Umbilical cord (tissue), 1 donor: ENCODE measurements at regions not wholly inside any gene's neighbourhood (a gene's known extent, or its start where the extent isn't known, plus 50 kb on each side); places are given as distances from the start of the nearest gene placed in this dataset.
"Not testable (repeated sequence)": the region's sequence is repeated elsewhere in the genome, so short reads cannot be mapped to it uniquely, and the experiment has no call there.

Experiments used
- DNase-seq: peaks from one replicate; pipeline ENCODE4 v3.0.0-alpha.2; 2015; ENCODE audit warnings: low spot score

DNA sequence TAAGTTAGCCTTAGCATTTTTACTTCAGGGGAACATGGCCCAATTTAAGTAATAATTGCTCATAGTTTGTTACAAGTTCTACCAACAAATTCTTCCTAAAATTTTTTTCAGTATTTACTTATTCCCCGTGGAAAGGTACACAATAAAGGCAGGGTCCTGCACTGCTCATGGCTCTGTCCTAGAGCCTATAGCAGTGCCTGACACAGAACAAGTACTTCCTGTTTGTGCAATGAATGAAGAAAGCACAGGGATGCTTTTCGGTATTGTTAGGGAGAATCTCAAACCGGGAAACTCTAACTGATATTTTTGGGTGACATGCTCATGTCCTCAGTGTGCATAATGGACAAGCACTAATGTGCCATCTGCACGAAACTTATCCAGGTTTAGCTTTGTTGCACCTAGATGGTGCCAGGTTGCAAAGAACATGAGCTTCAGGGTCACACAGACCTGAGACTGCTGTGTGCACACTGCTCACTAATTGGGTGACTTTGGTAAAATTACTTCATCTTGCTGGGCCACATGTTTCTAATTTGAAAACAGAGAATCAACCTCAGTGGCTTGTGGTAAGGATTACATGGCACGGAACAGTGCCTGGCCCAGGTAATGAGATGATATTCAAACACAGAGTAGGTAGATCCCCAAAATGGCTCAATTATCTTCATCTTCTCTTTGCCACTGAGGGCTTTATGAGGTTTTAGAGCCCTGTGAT is 175.8 kb upstream of the NPY2R start:
- no peak for DNase-seq

DNA sequence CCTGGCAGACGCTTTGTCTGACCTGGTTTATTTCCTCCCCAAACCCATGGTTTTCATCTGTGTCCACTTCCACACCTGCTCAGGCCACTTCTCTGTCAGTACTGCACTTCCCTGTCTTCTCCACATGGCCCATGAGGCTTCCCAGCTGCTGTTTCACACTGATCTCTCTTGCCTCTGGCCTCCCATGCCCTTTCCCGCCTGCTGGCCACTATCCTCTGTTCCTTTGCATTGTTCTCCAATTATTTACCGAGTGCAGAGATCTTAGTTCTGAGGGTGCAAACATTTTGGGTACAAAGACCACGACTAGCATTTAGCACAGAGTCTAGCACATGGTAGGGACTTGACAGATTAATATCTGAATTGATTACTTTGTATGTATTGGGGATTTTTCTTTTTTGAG is 174.8 kb upstream of the NPY2R start:
- no peak for DNase-seq

DNA sequence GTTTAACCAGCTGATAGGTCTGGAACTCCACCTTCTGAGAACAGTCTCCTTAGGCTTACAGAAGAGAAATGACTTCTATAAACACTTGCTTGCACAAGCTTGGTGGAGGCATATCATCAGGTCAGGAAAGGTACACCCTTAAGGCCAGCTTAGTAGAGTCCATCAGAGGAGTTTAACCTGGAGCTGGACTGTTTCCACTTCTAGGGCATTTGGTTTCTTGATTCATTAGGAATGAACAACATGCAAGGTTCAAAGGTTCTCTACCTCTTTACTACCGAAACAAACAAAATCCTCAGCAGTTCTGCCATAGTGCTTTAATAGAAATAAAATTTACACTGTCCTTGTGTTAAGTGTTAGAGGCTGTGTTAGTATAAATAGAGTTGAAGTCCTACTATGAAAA is 171.4 kb upstream of the NPY2R start:
- DNase-seq: no peak

DNA sequence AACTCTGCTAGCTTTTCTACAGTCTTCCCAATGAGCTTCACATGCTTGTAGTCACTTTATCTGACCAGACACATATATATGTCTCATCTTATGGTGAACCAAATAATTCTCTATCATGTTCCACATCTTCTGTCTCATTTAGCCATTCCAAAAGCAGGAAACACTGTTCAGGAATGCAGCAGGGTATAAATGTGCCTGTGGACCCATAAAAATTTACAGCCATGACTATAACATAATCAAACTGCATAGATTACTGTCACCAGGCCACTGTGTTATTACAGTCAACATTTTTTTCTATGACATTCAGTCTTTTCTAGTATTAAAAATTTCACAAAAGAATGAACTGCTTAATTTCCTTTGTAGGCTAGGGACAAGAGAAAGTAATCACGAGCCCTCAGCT is 170.0 kb upstream of the NPY2R start:
- no peak for DNase-seq

DNA sequence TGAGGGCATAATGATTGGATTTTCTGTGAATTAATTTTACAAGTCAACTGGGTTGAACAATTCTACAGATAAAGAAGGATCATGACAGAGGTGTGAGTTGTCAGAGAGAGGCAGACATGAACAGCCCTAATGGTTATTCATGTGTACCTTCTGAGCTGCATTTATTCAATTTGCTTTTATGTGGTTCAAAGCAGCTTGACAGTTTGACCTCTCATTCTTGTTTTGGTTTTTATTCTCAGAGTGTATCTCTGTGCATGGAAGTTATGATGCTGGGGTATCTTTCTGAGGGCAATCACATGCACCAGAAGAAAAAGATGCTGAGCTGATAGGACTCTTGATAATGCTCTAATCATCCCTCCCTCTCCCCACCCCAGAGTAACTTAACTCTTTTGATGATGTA is 169.3 kb upstream of the NPY2R start:
- no peak for DNase-seq

DNA sequence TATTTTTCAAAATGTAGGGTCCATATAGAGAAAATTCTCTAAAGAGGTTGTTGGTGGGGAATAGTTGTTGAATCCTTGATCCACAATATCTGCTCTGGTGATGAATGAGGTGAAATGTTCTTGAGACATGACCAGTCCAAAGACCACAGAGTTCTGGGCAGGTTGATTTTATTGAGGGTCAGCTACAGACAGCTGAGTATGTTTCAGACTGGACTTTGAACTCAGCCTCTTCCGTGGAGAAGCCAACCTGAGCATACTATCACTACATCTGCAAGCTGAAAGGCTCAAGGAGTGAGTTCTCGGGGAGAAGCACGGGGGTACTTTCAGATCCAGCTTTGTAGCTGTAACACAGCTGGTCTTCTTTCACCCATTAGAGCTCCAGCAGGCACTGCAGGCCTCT is 168.4 kb upstream of the NPY2R start:
- DNase-seq: no peak

DNA sequence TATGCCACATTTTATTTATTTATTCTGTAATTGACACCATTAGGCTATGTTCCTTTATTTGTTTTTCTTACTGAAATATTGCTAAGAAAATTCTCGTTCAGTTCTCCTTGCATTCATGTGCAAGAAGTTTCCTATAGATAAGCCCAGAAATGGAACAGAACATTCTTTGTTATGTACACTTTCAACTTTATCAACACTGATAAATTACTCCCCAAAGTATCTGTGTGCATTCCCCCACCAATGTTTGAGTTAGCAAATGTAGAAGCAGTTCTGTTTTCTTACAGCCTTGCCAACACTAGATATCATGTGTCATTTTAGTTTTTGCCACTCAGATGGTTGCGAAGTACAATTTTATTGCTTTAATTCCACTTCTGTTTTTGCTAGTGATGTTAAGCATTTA is 166.4 kb upstream of the NPY2R start:
- DNase-seq: no peak

DNA sequence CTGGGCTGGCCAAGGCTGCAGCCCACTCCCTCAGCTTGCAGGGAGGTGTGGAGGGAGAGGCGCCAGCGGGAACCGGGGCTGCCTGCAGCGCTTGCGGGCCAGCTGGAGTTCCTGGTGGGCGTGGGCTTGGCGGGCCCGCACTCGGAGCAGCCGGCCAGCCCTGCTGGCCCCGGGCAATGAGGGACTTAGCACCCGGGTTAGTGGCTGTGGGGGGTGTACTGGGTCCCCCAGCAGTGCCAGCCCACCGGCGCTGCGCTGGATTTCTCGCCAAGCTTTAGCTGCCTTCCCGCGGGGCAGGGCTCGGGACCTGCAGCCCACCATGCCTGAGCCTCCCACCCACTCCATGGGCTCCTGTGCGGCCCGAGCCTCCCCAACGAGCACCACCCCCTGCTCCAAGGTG is 164.2 kb upstream of the NPY2R start:
- DNase-seq: not testable (repeated sequence)

DNA sequence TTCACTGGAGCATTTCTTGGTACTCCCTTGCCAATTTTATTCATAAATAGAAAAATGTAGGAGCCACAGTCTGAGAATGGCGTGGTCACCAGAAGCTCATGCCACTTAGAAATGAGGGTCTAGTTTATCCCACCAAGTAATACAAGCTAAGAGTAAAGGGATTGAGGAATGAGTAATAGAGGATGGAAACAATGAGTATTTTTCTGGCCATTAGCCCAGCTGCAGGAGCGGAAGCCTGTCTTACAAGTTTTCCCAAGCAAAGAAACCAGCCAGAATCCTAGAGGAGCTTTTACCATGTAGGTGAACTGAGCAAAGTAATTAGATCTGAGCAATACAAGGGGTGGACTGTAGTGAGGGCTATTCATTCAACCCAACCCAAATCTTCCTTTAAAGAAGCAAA is 160.7 kb upstream of the NPY2R start:
- DNase-seq: no peak

DNA sequence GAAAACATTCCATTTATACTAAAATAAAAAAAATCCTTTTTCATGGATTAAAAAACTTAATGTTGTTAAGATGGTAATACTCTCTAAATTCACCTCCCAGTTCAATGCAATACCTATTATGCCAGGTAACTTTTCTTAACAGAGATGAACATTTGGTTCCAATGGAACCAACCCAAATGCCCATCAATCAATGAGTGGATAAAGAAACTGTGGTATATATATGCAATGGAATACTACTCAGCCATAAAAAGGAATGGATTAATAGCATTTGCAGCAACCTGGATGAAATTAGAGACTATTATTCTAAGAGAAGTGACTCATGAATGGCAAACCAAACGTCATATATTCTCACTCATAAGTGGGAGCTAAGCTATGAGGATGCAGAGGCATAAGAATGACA is 154.4 kb upstream of the NPY2R start:
- DNase-seq: not testable (repeated sequence)

DNA sequence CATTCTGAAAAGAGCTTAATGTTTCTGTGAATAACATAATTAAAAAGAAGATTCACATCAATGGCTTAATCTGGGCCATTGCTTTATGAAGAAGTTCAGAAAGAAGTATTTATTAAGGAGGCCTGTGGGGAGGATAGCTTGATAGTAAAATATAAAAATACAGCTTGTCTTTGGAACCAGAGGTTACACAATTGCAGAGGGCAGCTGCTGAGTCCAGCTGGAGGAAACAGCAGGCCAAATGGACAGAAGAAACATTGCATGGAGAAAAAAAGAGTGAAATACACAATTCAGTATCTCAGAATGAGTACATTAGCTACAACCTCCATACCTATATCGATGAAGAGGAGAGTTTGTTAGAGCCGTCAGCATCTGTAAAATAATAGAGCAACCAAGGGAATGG is 148.0 kb upstream of the NPY2R start:
- DNase-seq: peak; percentile 8

DNA sequence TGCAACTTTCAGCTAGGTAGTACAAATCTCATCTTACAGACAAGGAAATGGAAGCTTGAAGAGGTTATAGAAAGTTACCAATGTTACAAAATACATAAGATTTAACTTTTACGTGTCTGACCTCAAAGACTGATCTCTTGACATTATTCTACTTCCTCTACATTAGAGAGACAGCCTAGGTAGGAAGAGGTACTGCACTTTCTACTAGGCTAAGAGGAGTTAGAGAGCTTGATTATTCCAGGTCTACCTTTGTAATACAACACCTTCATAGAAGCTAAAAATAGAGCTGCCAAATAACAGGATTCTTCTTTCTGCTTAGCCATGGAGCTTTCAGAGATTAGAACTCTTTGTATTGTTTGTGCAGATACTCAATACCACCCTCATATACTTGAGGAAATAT is 147.6 kb upstream of the NPY2R start:
- DNase-seq: no peak

DNA sequence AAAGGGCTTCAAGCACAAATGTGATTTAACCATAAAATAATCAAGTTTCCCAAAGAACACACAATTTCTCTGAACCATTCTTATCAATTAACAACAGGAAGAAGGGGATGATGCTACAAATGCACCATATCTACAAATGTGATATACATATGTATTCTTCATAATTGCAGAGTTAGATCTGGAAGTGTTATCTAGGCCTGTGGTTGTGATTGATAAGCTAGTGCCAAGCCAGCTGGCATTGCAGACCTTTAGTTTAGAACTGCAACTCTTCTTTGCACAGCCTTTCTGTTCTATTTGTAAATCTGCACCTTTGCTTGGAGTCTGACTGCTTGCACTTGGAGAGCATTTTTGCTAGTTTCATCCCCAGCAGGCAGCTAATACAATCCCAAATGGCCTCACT is 145.5 kb upstream of the NPY2R start:
- no peak for DNase-seq

DNA sequence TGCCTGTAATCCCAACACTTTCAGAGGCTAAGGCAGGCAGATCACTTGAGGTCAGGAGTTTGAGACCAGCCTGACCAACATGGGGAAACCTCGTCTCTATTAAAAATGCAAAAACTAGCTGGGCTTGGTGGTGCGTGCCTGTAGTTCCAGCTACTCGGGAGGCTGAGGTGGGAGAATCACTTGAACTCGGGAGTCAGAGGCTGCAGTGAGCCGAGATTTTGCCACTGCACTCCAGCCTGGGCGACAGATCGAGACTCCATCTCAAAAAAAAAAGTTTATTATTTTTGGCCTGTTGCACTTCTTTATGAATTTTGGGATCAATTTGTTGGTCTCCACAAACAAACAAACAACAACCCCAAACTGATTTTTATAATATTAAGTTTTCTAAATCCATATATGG is 143.5 kb upstream of the NPY2R start:
- not testable (repeated sequence) for DNase-seq

DNA sequence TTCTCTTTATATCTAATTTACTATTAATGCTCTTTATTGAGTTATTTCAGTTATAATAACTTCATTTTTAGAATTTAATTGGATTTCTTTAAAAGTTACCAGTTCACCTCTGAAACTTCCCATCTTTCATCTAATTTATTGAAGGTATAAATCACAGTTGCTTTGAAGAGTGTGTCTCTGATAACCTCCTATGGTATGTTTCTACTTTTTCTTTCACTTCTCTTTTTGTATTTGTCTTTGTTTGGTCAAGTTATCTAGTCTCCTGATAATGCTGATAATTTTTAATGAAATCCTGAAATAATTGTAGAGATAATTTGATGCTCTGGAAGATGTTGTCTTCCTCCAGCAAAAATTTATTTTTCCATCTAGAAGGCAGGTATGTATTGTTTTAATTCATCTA is 141.6 kb upstream of the NPY2R start:
- DNase-seq: no peak

DNA sequence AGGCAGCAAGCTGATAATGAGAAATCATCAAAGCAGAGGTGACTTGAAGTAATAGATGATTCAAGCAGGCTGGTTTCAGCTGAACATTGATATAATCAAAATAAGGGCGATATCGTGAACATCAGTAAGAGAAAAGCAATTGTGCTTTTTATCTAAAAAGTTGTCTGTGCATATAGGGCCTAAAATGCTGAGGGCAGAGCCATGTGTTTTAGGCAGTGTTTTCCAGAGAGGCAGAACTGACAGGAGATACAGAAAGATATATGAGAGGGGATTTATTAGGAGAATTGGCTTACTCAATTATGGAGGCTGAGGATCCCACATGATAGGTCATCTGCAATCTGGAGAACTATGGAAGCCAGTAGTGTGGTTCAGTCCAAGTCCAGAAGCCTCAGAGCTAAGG is 136.5 kb upstream of the NPY2R start:
- DNase-seq: no peak

DNA sequence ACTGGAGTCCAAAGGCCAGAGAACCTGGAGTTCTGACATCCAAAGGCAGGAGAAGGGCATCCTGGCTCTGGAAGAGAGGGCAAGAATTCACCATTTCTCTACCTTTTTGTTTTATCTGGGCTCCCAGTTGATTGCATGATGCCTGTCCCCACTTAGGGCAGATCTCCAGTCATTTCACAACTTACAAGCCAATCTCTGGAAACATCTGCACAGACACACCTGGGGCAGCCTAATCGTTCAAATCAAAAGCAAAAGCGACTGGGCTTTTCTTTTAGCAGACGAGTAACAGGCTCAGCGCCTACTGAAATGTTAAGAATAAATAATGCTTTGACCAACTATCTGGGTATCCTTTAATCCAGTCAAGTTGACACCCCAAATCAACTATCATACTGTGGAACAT is 136.0 kb upstream of the NPY2R start:
- DNase-seq: no peak

DNA sequence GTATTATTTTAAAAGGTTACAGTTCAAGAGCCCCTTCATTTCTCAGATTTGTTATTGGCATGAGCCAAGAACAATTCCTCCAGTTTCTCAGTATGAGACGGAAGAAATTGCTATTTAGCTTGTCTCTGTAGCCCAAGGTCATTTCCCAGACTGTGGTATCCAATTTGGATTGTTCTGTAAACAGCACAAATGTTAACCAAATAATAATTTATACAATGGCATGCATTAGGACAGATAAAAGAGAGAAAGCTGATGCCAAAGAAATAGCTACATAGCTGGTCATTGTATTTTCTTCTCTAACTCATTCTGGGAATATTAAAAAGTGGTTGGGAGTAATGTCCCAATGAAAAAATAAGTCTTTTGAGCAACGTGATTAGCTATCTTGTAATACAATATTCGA is 134.6 kb upstream of the NPY2R start:
- DNase-seq: no peak

DNA sequence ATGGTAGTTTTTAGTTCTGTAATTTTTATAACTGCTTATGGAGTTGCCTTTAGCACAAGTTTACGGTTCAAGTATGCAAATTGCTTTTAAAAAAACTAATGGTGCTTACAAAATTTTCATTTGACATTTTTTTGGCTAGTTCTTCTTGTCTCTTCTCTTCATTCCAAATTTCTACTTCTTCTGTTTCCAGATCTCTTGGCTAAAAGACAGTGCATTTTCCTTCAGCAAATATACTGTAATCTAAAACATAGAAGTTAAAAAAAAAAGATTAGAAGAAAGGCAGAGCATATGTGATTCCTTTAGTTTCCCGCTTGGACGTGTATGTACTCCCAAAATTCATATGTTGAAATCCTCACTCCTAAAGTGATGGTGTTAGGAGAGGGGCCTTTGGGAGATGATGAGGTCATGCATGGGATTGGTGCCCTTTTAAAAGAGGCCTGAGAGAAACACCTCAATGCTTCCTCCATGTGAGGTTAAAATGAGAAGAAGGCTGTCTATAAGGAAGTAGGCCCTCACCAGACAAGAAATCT is 132.1 kb upstream of the NPY2R start:
- DNase-seq: no peak

DNA sequence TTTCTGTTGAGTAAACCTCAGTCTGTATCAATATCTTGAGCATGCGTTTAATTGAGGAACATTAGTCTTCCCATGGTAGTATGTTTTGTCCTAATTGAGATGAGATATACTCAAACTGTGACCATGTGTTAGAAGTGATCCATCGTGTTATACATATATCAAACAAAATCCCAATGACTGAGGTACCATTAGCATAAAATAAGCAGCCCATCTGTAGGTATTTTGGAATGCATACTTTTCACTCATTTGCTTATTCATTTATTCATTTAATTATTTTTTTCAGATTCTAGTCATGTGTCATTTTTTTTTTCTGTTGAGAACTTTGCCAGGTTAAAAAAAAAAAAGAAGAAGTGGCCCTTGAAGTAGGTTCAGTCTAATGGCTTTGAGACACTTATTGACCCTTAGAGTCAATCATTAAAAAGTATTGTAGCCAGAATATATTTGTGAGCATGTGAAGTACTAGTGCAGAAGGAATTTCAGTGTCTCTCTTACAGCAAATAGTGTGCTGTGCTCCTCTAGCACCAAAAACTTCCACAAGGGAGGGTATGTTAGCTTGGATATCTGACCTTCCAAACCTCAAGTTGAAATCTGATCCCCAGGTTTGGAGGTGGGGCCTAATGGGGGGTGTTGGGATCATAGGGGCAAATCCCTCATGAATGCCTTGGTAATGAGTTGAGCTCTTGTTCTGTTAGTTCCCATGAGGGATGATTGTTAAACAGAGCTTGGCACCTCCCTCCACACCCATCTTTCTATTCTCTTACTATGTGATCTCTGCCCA is 130.8 kb upstream of the NPY2R start:
- no peak for DNase-seq

DNA sequence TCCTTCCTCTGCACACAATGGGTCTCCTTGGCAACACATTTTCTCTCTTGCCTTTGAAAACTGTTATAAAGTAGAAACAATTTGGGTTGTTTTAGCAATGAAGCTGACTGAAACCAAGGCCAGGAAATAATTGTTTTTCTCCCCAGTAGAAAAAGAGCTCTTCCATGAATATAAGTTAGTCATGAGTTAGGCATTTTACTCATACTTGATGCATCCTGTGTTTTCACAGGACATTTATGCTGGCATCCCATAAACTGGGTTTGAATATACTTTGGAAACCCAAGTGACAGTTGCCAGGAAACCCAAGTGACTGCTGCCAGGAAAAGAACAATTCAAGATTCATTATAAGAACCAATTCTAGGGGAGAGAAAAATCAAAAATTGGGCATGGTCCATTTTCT is 128.6 kb upstream of the NPY2R start:
- DNase-seq: no peak

DNA sequence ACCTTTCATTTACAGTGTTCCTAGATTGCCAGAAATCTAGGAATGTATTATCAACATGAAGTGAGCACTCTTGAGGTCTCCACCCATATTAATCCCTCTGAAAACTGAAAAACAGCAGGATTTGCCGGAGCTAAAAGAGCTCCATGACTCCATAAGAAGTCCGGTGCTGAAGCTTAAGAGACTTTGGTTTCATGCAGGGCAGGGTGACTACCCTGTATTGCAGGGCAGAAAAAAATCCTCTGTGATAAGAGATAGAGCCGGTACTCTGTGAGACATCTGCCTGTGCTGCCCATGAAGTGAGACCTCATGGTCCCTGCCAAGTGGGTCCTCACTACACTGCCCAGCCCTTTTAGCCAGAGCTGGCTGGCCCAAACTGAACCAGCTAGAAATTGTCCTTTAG is 127.2 kb upstream of the NPY2R start:
- DNase-seq: peak; percentile 71

DNA sequence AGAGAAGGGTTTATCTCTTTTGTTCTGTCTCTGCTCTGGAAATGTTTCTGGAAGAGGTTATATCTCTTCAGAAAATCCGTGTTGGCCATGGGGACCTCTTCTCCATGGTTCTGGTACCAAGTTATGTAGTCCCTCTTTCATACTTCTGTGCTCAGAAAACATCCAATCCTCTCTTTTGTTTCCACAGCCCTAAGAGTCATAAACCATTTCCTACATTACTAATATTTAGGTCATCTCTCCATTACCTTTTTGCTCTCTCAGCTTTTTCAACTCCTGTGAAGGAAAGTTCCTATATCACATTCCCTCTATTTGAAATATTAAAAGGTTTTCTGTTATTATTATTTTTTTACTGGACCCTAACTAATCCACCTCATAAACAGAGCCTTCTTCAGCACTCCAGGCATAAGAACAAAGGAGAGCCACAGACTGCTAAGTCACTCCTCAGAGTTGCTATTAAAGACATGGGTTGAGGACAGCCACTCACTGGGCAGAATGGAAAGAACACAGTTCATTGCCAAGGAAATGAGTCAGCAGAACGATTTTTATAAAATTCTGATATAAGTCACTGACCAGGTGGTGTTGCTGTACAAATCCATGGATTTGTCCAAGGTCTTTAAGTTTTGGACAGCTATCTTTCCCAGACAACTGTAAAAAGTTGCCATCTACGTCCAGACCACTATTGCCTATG is 122.4 kb upstream of the NPY2R start:
- DNase-seq: no peak
